SK-MEL-5 (cell line): ENCODE measurements at regions not wholly inside any gene's neighbourhood (a gene's known extent, or its start where the extent isn't known, plus 50 kb on each side); places are given as distances from the start of the nearest gene placed in this dataset.
"Not testable (repeated sequence)": the region's sequence is repeated elsewhere in the genome, so short reads cannot be mapped to it uniquely, and the experiment has no call there.

Source experiments
- DNase-seq: peaks from one replicate; pipeline ENCODE4 v3.0.0-alpha.2; 2016; ENCODE audit warnings: low read depth, low spot score
- in situ Hi-C: cut with HindIII; loops from 2 replicates; pipeline ENCODE4 v1.10.0; 2016; ENCODE audit warnings: low sequenced_read_pairs, high pct_unique_total_duplicates, low pct_unique_long_range_greater_than_20kb

- no peak for DNase-seq
- in situ Hi-C loops = no loop called here
Measured at GRCh38 chr18:41665210-41665609, 289.8 kb upstream of the PIK3C3 start.

- no peak for DNase-seq
- in situ Hi-C loops = no loop called here
Measured at GRCh38 chr18:41660654-41661053, 294.4 kb upstream of the PIK3C3 start.

- in situ Hi-C loops = no loop called here
- no peak for DNase-seq
Measured at GRCh38 chr18:41659438-41660130, 295.4 kb upstream of the PIK3C3 start.

GRCh38 chr18:41657189-41657588 lies 297.8 kb upstream of the PIK3C3 start:
- no peak for DNase-seq
- in situ Hi-C loops = no loop called here

GRCh38 chr18:41655074-41655473 lies 300.0 kb upstream of the PIK3C3 start:
- in situ Hi-C loops = no loop called here
- no peak for DNase-seq

GRCh38 chr18:41647914-41648313 lies 307.1 kb upstream of the PIK3C3 start:
- in situ Hi-C loops = no loop called here
- no peak for DNase-seq

GRCh38 chr18:41646915-41647620 lies 308.0 kb upstream of the PIK3C3 start:
- no peak for DNase-seq
- in situ Hi-C loops = no loop called here

- no peak for DNase-seq
- in situ Hi-C loops = no loop called here
Measured at GRCh38 chr18:41645589-41646360, 309.3 kb upstream of the PIK3C3 start.

- in situ Hi-C loops = no loop called here
- no peak for DNase-seq
Measured at GRCh38 chr18:41644466-41644865, 310.6 kb upstream of the PIK3C3 start.

- DNase-seq = no peak
- in situ Hi-C loops = no loop called here
Measured at GRCh38 chr18:41643427-41643826, 311.6 kb upstream of the PIK3C3 start.

GRCh38 chr18:41642756-41643155 lies 312.3 kb upstream of the PIK3C3 start:
- no peak for DNase-seq

GRCh38 chr18:41639218-41639617 lies 315.8 kb upstream of the PIK3C3 start:
- in situ Hi-C loops = no loop called here
- no peak for DNase-seq

More at GRCh38 chr18:41642756-41643155, 312.3 kb upstream of the PIK3C3 start:
- in situ Hi-C loops = no loop called here

GRCh38 chr18:41631723-41632285 lies 323.2 kb upstream of the PIK3C3 start:
- DNase-seq, in situ Hi-C loops: not testable (repeated sequence)

- in situ Hi-C loops = no loop called here
- no peak for DNase-seq
Measured at GRCh38 chr18:41630232-41630886, 324.7 kb upstream of the PIK3C3 start.

GRCh38 chr18:41624460-41624859 lies 330.6 kb upstream of the PIK3C3 start:
- DNase-seq = peak; percentile 28
- in situ Hi-C loops = no loop called here

- DNase-seq = no peak
- in situ Hi-C loops = no loop called here
Measured at GRCh38 chr18:41621177-41621576, 333.9 kb upstream of the PIK3C3 start.

GRCh38 chr18:41618147-41618546 lies 336.9 kb upstream of the PIK3C3 start:
- in situ Hi-C loops = no loop called here
- DNase-seq = no peak

GRCh38 chr18:41617647-41618046 lies 337.4 kb upstream of the PIK3C3 start:
- no peak for DNase-seq
- in situ Hi-C loops = no loop called here
